ENCODE measurements at regions not wholly inside any gene's neighbourhood (a gene's known extent, or its start where the extent isn't known, plus 50 kb on each side); places are given as distances from the start of the nearest gene placed in this dataset.

DNA sequence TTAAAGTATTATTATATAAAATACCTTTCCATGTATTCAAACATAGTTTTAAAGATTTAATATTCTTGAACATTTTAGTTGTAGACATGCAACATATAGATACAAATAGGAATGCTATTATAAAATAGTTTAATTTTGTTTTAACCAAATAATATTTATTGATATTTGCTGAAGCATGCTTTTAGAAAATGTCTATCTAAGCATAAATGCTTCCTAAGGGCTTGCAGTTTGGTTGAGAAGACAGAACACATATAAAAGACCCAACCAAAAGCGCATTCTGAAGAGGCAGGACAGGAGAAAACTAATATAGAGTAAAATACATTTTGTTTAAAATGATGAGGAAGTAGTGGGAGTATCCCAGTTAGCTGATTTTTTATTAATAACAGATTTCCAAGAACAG lies 181.5 kb upstream of the ISL1 start:
- Histone ChIP-seq H3K27me3 (no peaks in the 10 kb centered on the region), H3K36me3 (no peaks in the 10 kb centered on the region), H3K27ac (no peak overlapping the region), H3K4me3 (no peak overlapping the region), H3K4me1 (no peaks in the 10 kb centered on the region), H3K9me3 (no peaks in the 10 kb centered on the region)
- intact Hi-C loops (cut with DNase I), result no loop called here
- TF ChIP-seq CTCF (IDR thresholded peaks at IDR 0.05) (no peak), POLR2A (IDR thresholded peaks at IDR 0.05) (no peak)
- ATAC-seq (no peak), DNase-seq (no peak)
- WGBS, 4 donors, result 74 to 85% (median 82%) methylated on average over 1 of the region's 1 CpG

DNA sequence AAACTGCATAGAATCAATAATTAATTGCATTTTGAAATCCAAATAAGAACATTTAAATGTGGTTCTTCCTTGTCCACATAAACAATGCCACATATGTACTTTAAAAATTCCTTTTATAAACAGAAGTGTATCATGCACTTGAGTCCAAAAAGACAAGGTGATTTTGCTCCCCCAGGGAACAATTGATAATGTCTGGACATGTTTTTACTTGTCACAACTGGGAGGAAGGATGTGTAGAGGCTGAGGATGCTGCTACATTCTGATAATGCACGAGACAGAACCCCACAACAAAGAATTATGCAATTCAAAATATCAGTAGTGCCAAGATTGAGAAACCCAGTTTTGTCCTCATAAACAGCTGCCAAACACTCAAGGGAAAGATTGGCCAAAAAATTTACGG lies 181.1 kb upstream of the ISL1 start:
- WGBS, 4 donors, result 49 to 62% (median 56%) methylated on average over 2 of the region's 2 CpGs
- Histone ChIP-seq H3K9me3 (no peaks in the 10 kb centered on the region), H3K27me3 (no peaks in the 10 kb centered on the region), H3K27ac (no peak overlapping the region), H3K4me1 (no peaks in the 10 kb centered on the region), H3K4me3 (no peak overlapping the region), H3K36me3 (no peaks in the 10 kb centered on the region)
- intact Hi-C loops (cut with DNase I), result no loop called here
- TF ChIP-seq CTCF (IDR thresholded peaks at IDR 0.05) (no peak), POLR2A (IDR thresholded peaks at IDR 0.05) (no peak)
- DNase-seq (no peak), ATAC-seq (no peak)

DNA sequence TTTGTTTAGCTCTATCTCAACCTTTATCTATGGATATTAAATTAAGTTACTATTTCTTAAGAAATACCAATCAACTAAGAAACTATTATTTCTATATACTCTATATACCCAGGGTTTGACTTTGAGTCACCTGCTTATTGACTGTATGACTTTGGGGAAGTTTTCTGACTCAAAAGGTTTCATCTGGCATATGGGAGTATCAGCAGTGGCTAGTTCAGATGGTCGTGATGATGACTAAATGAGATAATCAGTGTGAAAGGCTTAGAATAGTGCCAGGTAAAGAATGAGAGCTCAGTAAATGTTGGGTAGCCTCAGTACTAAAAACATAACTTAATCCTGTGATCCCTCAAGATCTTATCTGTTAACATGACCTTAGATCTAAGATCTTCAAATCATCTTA lies 179.7 kb upstream of the ISL1 start:
- WGBS, 4 donors, result 45 to 67% (median 54%) methylated on average over 1 of the region's 1 CpG
- no peak for TF ChIP-seq CTCF (IDR thresholded peaks at IDR 0.05)
- no peak for TF ChIP-seq POLR2A (IDR thresholded peaks at IDR 0.05)
- Histone ChIP-seq H3K9me3 (no peaks in the 10 kb centered on the region), H3K4me3 (no peak overlapping the region), H3K36me3 (no peaks in the 10 kb centered on the region), H3K4me1 (no peaks in the 10 kb centered on the region), H3K27me3 (no peaks in the 10 kb centered on the region), H3K27ac (no peak overlapping the region)
- ATAC-seq, result no peak
- no peak for DNase-seq
- intact Hi-C loops (cut with DNase I), result no loop called here

DNA sequence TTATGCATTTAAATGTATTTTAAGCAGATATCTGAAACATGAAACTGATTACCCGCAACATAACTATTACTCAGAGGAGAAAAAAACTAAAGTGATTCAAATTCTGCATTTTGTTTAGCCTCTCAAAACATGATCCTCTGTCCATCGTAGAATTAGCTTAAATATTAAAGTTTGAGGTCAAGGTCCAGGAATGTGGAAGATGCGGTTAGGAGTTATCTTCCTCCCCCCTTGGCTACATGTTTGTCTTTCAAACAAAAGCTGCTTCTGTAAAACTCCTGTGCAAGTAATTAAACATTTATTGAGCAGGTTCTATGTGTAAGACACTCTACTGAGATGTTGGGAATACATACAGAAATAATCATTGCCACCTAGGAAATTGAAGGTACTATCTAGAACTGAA lies 175.0 kb upstream of the ISL1 start:
- Histone ChIP-seq H3K36me3 (no peaks in the 10 kb centered on the region), H3K4me1 (no peaks in the 10 kb centered on the region), H3K9me3 (no peaks in the 10 kb centered on the region), H3K4me3 (no peak overlapping the region), H3K27ac (no peak overlapping the region), H3K27me3 (no peaks in the 10 kb centered on the region)
- no peak for DNase-seq
- no peak for ATAC-seq
- TF ChIP-seq CTCF (IDR thresholded peaks at IDR 0.05) (no peak), POLR2A (IDR thresholded peaks at IDR 0.05) (no peak)
- intact Hi-C loops (cut with DNase I), result no loop called here
- 82 to 89% (median 86%) methylated on average over 3 of the region's 3 CpGs for WGBS, 4 donors
